ENCODE measurements at regions not wholly inside any gene's neighbourhood (a gene's known extent, or its start where the extent isn't known, plus 50 kb on each side); places are given as distances from the start of the nearest gene placed in this dataset.

GRCh38 chr2:22579341-22579740 lies 805.6 kb upstream of the KLHL29 start:
- H3K36me3 ChIP-seq = no peaks in the 10 kb centered on the region
- H3K27me3 ChIP-seq = no peaks in the 10 kb centered on the region
- no peak overlapping the region for H3K4me3 ChIP-seq (ENCODE audit: low read depth, low read length)
- H3K4me1 ChIP-seq = no peaks in the 10 kb centered on the region
- no peak for DNase-seq
- no peak for TF ChIP-seq CTCF (IDR thresholded peaks at IDR 0.05; ENCODE audit: low read depth, low read length)
- peaks cover 3% of the 10 kb centered on the region for H3K9me3 ChIP-seq

GRCh38 chr2:22582107-22582506 lies 802.9 kb upstream of the KLHL29 start:
- H3K36me3 ChIP-seq = no peaks in the 10 kb centered on the region
- DNase-seq = no peak
- H3K4me3 ChIP-seq (ENCODE audit: low read depth, low read length) = no peak overlapping the region
- peaks cover 3% of the 10 kb centered on the region for H3K9me3 ChIP-seq
- H3K4me1 ChIP-seq = no peaks in the 10 kb centered on the region
- TF ChIP-seq CTCF (IDR thresholded peaks at IDR 0.05; ENCODE audit: low read depth, low read length) = no peak
- no peaks in the 10 kb centered on the region for H3K27me3 ChIP-seq

GRCh38 chr2:22596306-22596705 lies 788.7 kb upstream of the KLHL29 start:
- Histone ChIP-seq H3K36me3 (no peaks in the 10 kb centered on the region), H3K27me3 (no peaks in the 10 kb centered on the region)
- TF ChIP-seq CTCF (IDR thresholded peaks at IDR 0.05; ENCODE audit: low read depth, low read length) = no peak

GRCh38 chr2:22600156-22600555 lies 784.8 kb upstream of the KLHL29 start:
- no peaks in the 10 kb centered on the region for H3K9me3 ChIP-seq
- H3K4me3 ChIP-seq (ENCODE audit: low read depth, low read length) = no peak overlapping the region
- no peaks in the 10 kb centered on the region for H3K36me3 ChIP-seq
- no peaks in the 10 kb centered on the region for H3K27me3 ChIP-seq
- H3K4me1 ChIP-seq = no peaks in the 10 kb centered on the region
- DNase-seq = no peak
- no peak for TF ChIP-seq CTCF (IDR thresholded peaks at IDR 0.05; ENCODE audit: low read depth, low read length)

More at GRCh38 chr2:22596306-22596705, 788.7 kb upstream of the KLHL29 start:
- no peak for DNase-seq
- Histone ChIP-seq H3K4me1 (no peaks in the 10 kb centered on the region), H3K9me3 (no peaks in the 10 kb centered on the region), H3K4me3 (ENCODE audit: low read depth, low read length) (no peak overlapping the region)

- TF ChIP-seq CTCF (IDR thresholded peaks at IDR 0.05; ENCODE audit: low read depth, low read length) = no peak
- no peaks in the 10 kb centered on the region for H3K36me3 ChIP-seq
- no peaks in the 10 kb centered on the region for H3K9me3 ChIP-seq
- H3K27me3 ChIP-seq = no peaks in the 10 kb centered on the region
- no peak for DNase-seq
- H3K4me1 ChIP-seq = no peaks in the 10 kb centered on the region
- no peak overlapping the region for H3K4me3 ChIP-seq (ENCODE audit: low read depth, low read length)
These were observed 784.0 kb upstream of the KLHL29 start for GRCh38 chr2:22600999-22601398.

GRCh38 chr2:22604136-22604535 lies 780.8 kb upstream of the KLHL29 start:
- H3K4me1 ChIP-seq = no peaks in the 10 kb centered on the region
- H3K9me3 ChIP-seq = no peaks in the 10 kb centered on the region
- H3K4me3 ChIP-seq (ENCODE audit: low read depth, low read length) = no peak overlapping the region
- no peaks in the 10 kb centered on the region for H3K27me3 ChIP-seq
- H3K36me3 ChIP-seq = no peaks in the 10 kb centered on the region
- TF ChIP-seq CTCF (IDR thresholded peaks at IDR 0.05; ENCODE audit: low read depth, low read length) = no peak
- no peak for DNase-seq

All from BE2C (cell line).